Stimulated activated naive CD4-positive, alpha-beta T cell treated with Interleukin-2 at 50 U/mL for 16 hours (primary cell): ENCODE measurements at regions not wholly inside any gene's neighbourhood (a gene's known extent, or its start where the extent isn't known, plus 50 kb on each side); places are given as distances from the start of the nearest gene placed in this dataset.

ENCODE experiments used
- DNase-seq: peaks from one replicate; lab custom pipeline; 2025; lab: John Stamatoyannopoulos, UW

DNA sequence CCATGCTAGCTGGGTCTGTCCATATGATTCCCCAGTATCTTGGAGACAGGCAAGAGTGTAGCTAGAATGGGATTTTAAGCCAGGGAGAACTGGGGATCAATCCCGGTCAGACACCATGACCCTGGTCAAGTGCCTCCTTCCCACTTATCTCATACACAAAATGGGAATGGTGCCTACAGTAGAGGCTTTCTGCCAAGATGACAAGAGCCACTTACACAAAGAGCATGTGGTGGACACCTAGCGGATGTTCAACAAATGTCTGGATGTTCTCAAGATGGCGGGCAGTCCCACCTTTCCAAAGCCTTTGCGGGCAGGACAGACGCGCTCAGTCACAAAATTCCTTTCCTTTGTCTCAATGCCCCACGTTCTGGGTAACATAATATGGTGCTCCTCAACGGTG lies 57.3 kb downstream of the MAF start:
- no peak for DNase-seq

- DNase-seq, result no peak
Observed at GRCh38 chr16:79542237-79542774, 58.2 kb downstream of the MAF start.

GRCh38 chr16:79540825-79541595 lies 59.5 kb downstream of the MAF start:
- no peak for DNase-seq

DNA sequence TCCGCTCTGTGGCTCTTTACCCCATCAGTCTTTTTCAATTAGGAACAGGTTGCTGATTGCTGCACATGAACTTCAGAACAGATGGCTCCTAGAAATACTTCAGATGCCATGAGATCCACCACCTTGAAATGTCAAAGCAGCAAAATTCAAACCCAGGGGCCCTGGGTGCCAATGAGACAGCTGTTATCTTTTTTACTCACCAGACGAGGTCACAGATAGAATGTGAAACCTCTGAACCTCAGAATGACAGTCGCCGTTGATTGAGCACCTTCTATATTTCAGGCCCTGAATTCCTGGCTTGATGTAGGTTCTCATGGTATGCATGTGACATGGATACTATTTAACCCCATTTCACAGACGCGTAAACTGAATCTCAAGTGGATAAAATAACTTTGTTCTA lies 63.0 kb downstream of the MAF start:
- no peak for DNase-seq

GRCh38 chr16:79536958-79537357 lies 63.6 kb downstream of the MAF start:
- DNase-seq, result no peak

- DNase-seq, result no peak
Observed at GRCh38 chr16:79535130-79535529, 65.4 kb downstream of the MAF start.

DNA sequence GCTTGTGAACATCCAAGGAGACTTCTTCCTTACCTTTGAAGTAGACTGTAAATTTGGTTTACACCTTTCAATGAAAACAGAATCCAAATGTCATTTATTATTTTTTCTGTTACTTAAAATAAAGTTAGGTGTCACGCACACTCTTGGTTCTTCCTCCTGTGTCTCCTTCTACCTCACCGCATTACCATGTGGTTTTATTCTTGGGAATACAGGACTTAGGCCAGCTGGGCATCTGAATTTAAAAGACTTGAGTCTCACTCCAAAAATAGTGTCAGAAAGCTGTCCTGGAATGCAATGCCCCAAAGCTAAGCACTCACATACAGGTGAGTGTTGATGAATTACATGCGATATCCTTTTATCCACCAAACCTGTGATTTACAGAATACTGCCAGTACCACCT lies 66.4 kb downstream of the MAF start:
- no peak for DNase-seq

DNA sequence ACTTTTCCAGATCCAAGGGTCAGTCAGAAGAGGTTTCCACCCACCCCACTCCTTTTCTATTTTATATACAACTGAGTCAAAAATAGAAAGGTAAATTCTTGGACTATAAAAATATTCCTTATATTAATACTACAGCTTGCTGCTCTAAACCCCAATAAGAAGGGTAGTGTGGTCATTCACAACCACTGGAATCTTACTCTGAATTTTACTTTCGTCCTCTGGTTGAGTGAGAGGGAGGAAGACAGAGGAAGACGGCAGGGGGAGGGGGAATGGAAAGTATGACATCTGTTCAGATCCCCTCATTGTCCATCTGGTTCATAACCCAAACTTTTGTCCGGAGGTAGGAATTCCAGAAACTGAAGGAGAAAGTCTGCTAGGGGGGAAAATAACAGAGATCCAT lies 67.2 kb downstream of the MAF start:
- DNase-seq, result no peak

DNA sequence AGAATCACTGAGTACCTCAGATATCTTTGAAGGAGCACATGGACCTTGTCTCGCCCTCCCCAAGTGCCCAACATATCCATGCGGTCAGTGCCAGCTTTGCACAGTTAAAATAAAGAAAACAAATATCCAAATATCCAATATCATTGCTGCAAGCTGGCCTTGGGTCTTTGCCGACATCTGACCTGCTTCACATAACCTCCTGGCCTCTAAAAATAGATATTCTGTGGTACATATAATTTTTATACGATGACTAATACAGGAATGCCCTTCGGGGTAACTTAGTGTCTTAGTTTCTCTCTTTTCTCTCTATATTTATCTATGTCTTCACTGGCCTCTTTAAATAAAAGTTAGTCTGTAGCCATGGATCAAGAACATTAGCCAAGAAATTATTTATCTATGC lies 67.8 kb downstream of the MAF start:
- DNase-seq, result no peak

DNA sequence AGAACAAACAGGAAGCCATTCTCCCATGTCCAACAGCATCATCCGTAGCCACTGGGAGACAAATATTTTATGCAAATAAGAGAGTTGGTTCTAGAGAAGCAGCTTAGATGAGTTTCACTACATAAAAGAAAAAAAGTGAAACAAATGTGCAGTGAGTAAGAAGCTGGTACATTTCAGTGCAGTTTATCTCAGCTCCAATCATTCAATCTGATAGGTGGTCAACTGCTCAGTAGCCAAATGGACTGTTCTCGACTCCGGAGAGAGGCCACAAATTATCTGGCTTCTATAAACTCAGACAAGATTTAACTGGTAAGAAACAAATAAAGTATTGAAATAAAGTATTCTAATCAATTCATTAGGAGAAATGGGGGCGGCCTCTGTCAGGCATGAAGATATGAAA lies 68.3 kb downstream of the MAF start:
- DNase-seq, result no peak

- no peak for DNase-seq
Observed at GRCh38 chr16:79528338-79528737, 72.2 kb downstream of the MAF start.

DNA sequence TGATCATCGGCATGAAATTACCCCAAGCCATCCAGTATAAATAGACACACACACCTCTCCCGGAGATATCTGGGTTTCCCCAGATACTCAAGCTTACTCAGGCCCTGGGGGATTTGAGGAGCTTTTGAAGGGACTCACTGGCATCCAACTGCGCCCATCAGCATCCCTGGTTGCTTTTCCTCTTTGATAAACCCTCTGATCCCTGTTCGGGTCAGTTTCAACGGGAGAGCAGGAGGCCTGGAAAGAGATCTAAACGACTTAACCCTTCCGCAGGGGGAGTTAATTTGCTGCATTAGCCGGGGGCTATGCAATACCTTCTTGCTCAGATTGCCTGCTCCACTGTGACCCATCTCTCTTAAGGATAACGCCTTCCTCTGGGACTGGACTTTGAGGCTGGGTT lies 76.6 kb downstream of the MAF start:
- no peak for DNase-seq

- no peak for DNase-seq
Observed at GRCh38 chr16:79519448-79519847, 81.1 kb downstream of the MAF start.

DNA sequence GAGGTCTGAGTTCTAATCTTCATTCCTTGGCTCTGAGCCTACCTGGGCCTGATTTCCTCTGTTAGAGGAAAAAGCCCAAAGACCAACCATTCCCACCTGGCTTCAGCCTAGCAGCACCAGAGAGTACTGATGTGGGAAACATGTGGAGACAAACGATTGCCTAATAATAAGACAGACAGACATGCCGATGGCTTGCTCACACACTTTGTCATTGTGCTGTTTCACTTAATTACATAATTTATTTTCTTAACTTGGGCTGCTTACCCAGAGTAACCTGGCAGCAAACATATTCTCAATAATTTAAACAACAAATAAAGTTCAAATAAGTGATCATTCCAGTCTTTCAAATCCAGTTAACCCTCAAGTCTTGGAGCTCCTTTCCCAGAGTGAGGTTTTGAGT lies 83.4 kb downstream of the MAF start:
- no peak for DNase-seq

DNA sequence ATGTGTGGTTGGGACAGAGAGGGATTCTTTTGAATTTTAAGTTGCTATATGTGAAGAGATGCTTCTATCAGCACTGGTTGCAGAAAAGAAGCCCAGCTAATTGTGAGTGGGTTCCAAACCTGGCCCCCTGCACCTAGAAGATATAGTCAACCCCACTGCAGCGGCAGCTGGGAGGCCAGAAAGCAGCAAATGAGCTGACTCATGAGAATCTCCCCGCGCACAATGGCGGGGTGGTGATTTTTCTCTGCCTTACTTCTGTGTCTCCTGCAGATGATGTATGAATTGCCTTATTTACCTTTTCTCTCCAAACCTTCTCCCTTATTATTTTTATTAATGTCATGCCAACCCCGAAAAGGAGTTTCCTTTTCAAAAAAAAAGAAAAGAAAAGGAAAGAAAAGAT lies 89.7 kb downstream of the MAF start:
- DNase-seq, result no peak

GRCh38 chr16:79509906-79510305 lies 90.6 kb downstream of the MAF start:
- no peak for DNase-seq

DNA sequence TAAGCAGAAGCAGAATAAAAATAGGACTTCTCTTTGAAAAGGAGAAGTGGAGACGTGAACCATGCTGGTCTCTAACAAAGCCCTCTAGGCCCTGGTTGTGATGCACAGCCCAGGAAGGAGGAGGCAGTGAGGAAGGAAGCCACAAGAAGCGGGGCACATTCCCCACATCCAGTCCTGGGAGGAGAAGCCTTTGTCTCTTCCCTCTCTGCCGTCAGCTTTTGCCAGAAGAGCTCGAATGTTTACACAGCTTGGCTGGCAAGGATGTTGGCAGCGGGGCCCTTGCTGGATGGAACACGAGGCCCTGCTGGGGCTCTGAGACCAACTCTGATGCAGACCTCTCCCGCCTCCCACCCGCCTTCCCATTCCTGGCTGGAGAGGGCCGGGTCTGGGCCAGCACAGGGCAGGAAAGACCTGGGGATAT lies 91.3 kb downstream of the MAF start:
- no peak for DNase-seq

GRCh38 chr16:79508294-79508693 lies 92.2 kb downstream of the MAF start:
- DNase-seq, result no peak

DNA sequence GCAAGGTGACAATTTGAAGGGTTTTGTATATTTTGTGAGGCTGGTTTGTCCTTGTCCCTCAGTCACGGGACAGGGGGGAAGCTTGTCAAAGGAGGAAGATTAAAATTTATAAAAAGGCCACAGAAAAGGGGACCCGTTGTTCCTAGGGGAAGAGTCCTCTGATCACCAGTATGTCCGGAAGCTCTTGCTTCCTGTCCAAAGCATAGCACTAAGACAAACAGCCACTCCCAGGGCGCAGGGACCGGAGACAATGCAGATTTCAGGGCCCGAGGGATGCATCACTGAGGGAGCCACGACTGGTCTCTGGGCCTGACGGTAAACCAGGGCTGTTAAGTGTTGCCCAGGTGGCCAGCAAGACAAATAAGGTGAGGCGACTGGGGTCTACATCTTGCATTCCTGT lies 95.2 kb downstream of the MAF start:
- no peak for DNase-seq

DNA sequence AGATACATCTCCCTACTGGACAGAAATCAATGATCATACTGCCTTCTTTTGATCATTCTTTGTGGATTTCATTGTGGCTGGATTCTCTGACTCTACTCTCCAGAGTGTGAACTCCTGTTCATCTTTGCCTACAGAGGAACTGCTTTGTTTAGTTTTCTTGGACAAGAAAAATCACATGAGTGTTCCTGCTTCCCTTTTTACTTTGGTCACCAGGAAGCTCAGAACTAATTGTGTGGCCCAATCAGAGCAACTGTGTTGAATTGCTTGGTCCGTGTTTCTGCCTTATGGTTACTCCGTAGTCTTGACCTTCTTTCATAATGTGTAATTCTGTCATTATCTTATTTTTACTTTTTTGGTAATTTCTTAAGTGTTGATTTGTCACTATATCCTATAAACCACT lies 97.0 kb downstream of the MAF start:
- no peak for DNase-seq

DNA sequence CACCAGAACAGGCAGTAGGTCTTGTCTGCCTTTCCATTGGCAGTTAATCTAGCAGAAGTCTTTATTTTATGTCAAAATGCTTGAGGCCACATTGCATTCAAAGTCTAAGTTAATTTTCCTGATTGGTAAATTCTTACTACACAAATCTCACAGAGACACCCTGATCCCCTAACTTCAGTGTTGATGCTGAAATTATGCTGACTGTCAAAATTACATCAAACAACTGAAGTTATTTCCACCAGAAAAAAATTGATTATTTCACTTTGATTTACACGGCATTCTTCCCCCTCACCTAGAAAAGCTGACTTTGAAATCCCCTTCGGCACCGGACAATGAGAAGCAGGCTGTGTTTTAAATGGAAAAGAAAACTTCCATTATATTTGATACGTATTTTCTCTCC lies 99.1 kb downstream of the MAF start:
- DNase-seq, result no peak

- DNase-seq, result no peak
Observed at GRCh38 chr16:79500866-79501265, 99.7 kb downstream of the MAF start.

GRCh38 chr16:79500286-79500685 lies 100.3 kb downstream of the MAF start:
- no peak for DNase-seq

- DNase-seq, result no peak
Observed at GRCh38 chr16:79498928-79499327, 101.6 kb downstream of the MAF start.
